Panc1 (cell line): ENCODE measurements at regions not wholly inside any gene's neighbourhood (a gene's known extent, or its start where the extent isn't known, plus 50 kb on each side); places are given as distances from the start of the nearest gene placed in this dataset.

ENCODE experiments used
- ATAC-seq: fragments of 200-7000 bp; cut with Tn5 transposase; 2 replicates; pipeline ENCODE4 v1.9.1; 2020; ENCODE audit warnings: mild to moderate bottlenecking, moderate library complexity
- BruUV-seq: library from RNA; stranded (reverse); fragments of 400-500 nt; replicated peaks from 2 replicates; lab custom pipeline; 2021; lab: Mats Ljungman, UMichigan
- CTCF ChIA-PET: fragments of 300-600 bp; sonication (Branson Sonifier 250); formaldehyde crosslinking; loops from one replicate; lab custom pipeline; 2022; ENCODE audit warnings: antibody characterized with exemption; lab: Charles Lee
- POLR2A ChIA-PET: fragments of 300-600 bp; sonication (Branson Sonifier 250); formaldehyde crosslinking; loops from one replicate; lab custom pipeline; 2022; ENCODE audit warnings: antibody characterized with exemption; lab: Charles Lee
- DNase-seq: peaks from one replicate; pipeline ENCODE4 v3.0.0-alpha.2; 2010; ENCODE audit warnings: low read depth, low spot score
- H3K27ac ChIP-seq: 2 replicates; pipeline ENCODE4 v1.5.1; 2011; ENCODE audit warnings: mild to moderate bottlenecking, low read length, inconsistent platforms
- H3K27me3 ChIP-seq: fragments of 200-500 bp; sonication (Bioruptor generic); 2 replicates; pipeline ENCODE4 v1.6.0; 2014; ENCODE audit warnings: low read length, inconsistent platforms; ENCODE audit not compliant: control insufficient read depth, insufficient read depth
- H3K36me3 ChIP-seq: fragments of 200-500 bp; sonication (Bioruptor generic); 2 replicates; pipeline ENCODE4 v1.5.1; 2014; ENCODE audit warnings: inconsistent platforms, mild to moderate bottlenecking, low read length, moderate library complexity; ENCODE audit not compliant: control insufficient read depth, insufficient read depth
- H3K4me1 ChIP-seq: 2 replicates; pipeline ENCODE4 v1.5.1; 2011; ENCODE audit warnings: inconsistent platforms, mild to moderate bottlenecking, low read length, moderate library complexity; ENCODE audit not compliant: control insufficient read depth, insufficient read depth
- H3K4me3 ChIP-seq, 2 experiments: 2 replicates each; pipeline ENCODE4 v1.5.1; 2011 to 2012; ENCODE audit warnings: low read depth in 2 of 2, low read length in 2 of 2, mild to moderate bottlenecking in 2 of 2, inconsistent platforms in 1 of 2, moderate library complexity in 1 of 2
- H3K9me3 ChIP-seq: fragments of 200-500 bp; sonication (Bioruptor generic); 2 replicates; pipeline ENCODE4 v1.5.1; 2014; ENCODE audit warnings: low read depth, mild to moderate bottlenecking, inconsistent platforms, low read length, moderate library complexity; ENCODE audit not compliant: control insufficient read depth, insufficient read depth
- POLR2AphosphoS5 ChIP-seq: IDR thresholded peaks from 2 replicates; pipeline ENCODE4 v1.6.1; 2012; ENCODE audit warnings: mild to moderate bottlenecking, low read depth, low read length, moderate library complexity
- SIN3A ChIP-seq: IDR thresholded peaks from 2 replicates; pipeline ENCODE4 v1.6.1; 2012; ENCODE audit warnings: low read depth, mild to moderate bottlenecking, low read length, moderate library complexity, borderline replicate concordance; ENCODE audit not compliant: insufficient read depth
- TCF7L2 ChIP-seq: IDR thresholded peaks from 2 replicates; pipeline ENCODE4 v1.6.1; 2011; ENCODE audit warnings: mild to moderate bottlenecking, low read depth, low read length, inconsistent platforms
- in situ Hi-C: cut with HindIII; loops from 2 replicates; pipeline ENCODE4 v1.10.0; 2016; ENCODE audit warnings: low sequenced_read_pairs, low pct_unique_long_range_greater_than_20kb
- intact Hi-C: fragments of 100-400 bp; cut with micrococcal nuclease; formaldehyde crosslinking; loops from one replicate; pipeline ENCODE4 v1.10.0; 2022; ENCODE audit not compliant: unreplicated experiment
- TF ChIP-seq, protein P1 (sequence below): fragments of 450-650 bp; IDR thresholded peaks from 2 replicates; pipeline ENCODE4 v1.5.1; 2017; ENCODE audit warnings: mild to moderate bottlenecking
- TF ChIP-seq, protein P2 (sequence below), 2 experiments: IDR thresholded peaks; 2 replicates each; pipeline ENCODE4 v1.6.1; 2011 to 2012; ENCODE audit warnings: low read depth in 2 of 2, control low read depth in 1 of 2, low read length in 1 of 2, mild to moderate bottlenecking in 1 of 2, moderate library complexity in 1 of 2; ENCODE audit not compliant: insufficient read depth in 1 of 2

DNA sequence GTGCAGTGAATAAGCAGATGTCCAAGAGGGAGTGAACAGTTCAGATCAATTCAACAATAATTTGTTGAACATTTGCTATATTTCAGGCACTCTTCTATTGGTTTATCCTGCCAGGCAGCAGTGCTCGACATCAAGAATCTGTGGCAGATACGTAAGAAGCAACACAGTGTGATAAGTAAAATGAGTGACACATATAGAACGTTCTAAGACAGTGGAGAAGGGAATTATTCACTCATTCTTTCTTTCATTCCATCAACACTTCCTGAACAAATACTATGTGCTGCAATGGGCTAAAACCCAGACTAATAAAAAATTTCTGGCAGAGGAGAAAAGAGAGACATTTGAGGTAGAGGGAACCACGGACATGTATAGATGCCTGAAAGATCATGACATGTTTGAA lies 89.9 kb upstream of the GLIS3 start:
- ChIA-PET CTCF (no interaction called here), POLR2A (no interaction called here)
- Histone ChIP-seq H3K36me3 (no peaks in the 10 kb centered on the region), H3K4me1 (no peaks in the 10 kb centered on the region), H3K4me3 (no peak overlapping the region), H3K27ac (no peak overlapping the region), H3K9me3 (no peaks in the 10 kb centered on the region), H3K27me3 (no peaks in the 10 kb centered on the region)
- intact Hi-C loops (loop anchor here (10.0 kb wide), 1 partner anchor 275 kb away; the partner anchor contains the start of genes PLPP6 and SPATA6L), in situ Hi-C loops (no loop called here)
- BruUV-seq, result no TSS peak
- DNase-seq, result no peak
- ATAC-seq, result no peak
- TF ChIP-seq POLR2AphosphoS5, result no peak
- TF ChIP-seq, protein P1, sequence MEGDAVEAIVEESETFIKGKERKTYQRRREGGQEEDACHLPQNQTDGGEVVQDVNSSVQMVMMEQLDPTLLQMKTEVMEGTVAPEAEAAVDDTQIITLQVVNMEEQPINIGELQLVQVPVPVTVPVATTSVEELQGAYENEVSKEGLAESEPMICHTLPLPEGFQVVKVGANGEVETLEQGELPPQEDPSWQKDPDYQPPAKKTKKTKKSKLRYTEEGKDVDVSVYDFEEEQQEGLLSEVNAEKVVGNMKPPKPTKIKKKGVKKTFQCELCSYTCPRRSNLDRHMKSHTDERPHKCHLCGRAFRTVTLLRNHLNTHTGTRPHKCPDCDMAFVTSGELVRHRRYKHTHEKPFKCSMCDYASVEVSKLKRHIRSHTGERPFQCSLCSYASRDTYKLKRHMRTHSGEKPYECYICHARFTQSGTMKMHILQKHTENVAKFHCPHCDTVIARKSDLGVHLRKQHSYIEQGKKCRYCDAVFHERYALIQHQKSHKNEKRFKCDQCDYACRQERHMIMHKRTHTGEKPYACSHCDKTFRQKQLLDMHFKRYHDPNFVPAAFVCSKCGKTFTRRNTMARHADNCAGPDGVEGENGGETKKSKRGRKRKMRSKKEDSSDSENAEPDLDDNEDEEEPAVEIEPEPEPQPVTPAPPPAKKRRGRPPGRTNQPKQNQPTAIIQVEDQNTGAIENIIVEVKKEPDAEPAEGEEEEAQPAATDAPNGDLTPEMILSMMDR, result no peak
- TF ChIP-seq SIN3A, result no peak
- TF ChIP-seq, protein P2, sequence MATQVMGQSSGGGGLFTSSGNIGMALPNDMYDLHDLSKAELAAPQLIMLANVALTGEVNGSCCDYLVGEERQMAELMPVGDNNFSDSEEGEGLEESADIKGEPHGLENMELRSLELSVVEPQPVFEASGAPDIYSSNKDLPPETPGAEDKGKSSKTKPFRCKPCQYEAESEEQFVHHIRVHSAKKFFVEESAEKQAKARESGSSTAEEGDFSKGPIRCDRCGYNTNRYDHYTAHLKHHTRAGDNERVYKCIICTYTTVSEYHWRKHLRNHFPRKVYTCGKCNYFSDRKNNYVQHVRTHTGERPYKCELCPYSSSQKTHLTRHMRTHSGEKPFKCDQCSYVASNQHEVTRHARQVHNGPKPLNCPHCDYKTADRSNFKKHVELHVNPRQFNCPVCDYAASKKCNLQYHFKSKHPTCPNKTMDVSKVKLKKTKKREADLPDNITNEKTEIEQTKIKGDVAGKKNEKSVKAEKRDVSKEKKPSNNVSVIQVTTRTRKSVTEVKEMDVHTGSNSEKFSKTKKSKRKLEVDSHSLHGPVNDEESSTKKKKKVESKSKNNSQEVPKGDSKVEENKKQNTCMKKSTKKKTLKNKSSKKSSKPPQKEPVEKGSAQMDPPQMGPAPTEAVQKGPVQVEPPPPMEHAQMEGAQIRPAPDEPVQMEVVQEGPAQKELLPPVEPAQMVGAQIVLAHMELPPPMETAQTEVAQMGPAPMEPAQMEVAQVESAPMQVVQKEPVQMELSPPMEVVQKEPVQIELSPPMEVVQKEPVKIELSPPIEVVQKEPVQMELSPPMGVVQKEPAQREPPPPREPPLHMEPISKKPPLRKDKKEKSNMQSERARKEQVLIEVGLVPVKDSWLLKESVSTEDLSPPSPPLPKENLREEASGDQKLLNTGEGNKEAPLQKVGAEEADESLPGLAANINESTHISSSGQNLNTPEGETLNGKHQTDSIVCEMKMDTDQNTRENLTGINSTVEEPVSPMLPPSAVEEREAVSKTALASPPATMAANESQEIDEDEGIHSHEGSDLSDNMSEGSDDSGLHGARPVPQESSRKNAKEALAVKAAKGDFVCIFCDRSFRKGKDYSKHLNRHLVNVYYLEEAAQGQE (IDR thresholded peaks at IDR 0.05; ENCODE audit: insufficient read depth in 1 of 2, low read depth in 2 of 2, low read length in 1 of 2), result no peak
- no peak for TF ChIP-seq TCF7L2

DNA sequence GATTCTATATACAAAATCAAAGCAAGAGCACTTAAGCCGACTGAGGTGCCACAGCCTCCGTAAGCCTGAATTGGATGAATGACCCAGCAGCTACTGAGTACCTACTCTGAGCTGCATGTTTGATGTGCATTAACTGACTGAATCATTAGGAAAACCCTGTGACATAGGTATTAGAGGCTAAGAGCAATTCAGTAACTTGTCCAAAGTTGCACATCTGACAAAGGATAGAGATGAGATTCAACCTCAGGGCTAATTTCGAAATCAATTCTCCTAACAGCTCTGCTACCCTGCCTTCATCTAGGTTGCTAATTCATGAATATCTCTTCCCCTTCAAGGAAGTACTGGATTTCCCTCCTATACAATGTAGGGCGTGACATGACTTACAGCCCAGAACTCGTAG lies 89.1 kb upstream of the GLIS3 start:
- Histone ChIP-seq H3K27ac (no peak overlapping the region), H3K27me3 (no peaks in the 10 kb centered on the region), H3K4me1 (no peaks in the 10 kb centered on the region), H3K9me3 (no peaks in the 10 kb centered on the region), H3K36me3 (no peaks in the 10 kb centered on the region), H3K4me3 (no peak overlapping the region)
- ChIA-PET CTCF (no interaction called here), POLR2A (no interaction called here)
- TF ChIP-seq SIN3A, result no peak
- TF ChIP-seq TCF7L2, result no peak
- no peak for TF ChIP-seq POLR2AphosphoS5
- TF ChIP-seq, protein P1, result no peak
- TF ChIP-seq, protein P2 (IDR thresholded peaks at IDR 0.05; ENCODE audit: insufficient read depth in 1 of 2, low read depth in 2 of 2, low read length in 1 of 2), result no peak
- intact Hi-C loops (loop anchor here (10.0 kb wide), 1 partner anchor 276 kb away; the partner anchor contains the start of genes PLPP6 and SPATA6L), in situ Hi-C loops (no loop called here)
- BruUV-seq, result no TSS peak
- ATAC-seq (no peak), DNase-seq (no peak)
